Body of pancreas (tissue), 4 donors: ENCODE measurements at regions not wholly inside any gene's neighbourhood (a gene's known extent, or its start where the extent isn't known, plus 50 kb on each side); places are given as distances from the start of the nearest gene placed in this dataset.

ENCODE experiments used
- CTCF ChIP-seq, 7 experiments: fragments of 450-650 bp in 4 of 7; fragments of 200-600 bp in 3 of 7; sonication (generic) in 3 of 7; IDR thresholded peaks; one replicate each; pipeline ENCODE4 v1.5.1; 2016 to 2019; ENCODE audit warnings: antibody characterized with exemption in 7 of 7
- POLR2A ChIP-seq, 3 donors: fragments of 450-650 bp; IDR thresholded peaks; one replicate each; pipeline ENCODE4 v1.6.1; 2016; ENCODE audit warnings: antibody characterized with exemption in 3 of 3, mild to moderate bottlenecking in 2 of 3

GRCh38 chr20:36091561-36092397 lies 62.8 kb upstream of the EPB41L1 start:
- TF ChIP-seq POLR2A (IDR thresholded peaks at IDR 0.05) (no peak), CTCF (IDR thresholded peaks at IDR 0.05) (no peak)
